Colonic mucosa (tissue), 4 donors: ENCODE measurements at regions not wholly inside any gene's neighbourhood (a gene's known extent, or its start where the extent isn't known, plus 50 kb on each side); places are given as distances from the start of the nearest gene placed in this dataset.
"Not testable (repeated sequence)": the region's sequence is repeated elsewhere in the genome, so short reads cannot be mapped to it uniquely, and the experiment has no call there.

Source experiments
- DNase-seq: peaks from one replicate; pipeline ENCODE4 v3.0.0-alpha.2; 2020
- H3K27ac ChIP-seq: fragments of 200-600 bp; one replicate; pipeline ENCODE4 v1.8.0; 2021
- H3K27me3 ChIP-seq: fragments of 200-600 bp; one replicate; pipeline ENCODE4 v1.8.0; 2021
- H3K36me3 ChIP-seq: fragments of 200-600 bp; one replicate; pipeline ENCODE4 v1.8.0; 2021
- H3K4me1 ChIP-seq: fragments of 200-600 bp; one replicate; pipeline ENCODE4 v1.8.0; 2021; ENCODE audit warnings: mild to moderate bottlenecking
- H3K4me3 ChIP-seq: fragments of 200-600 bp; one replicate; pipeline ENCODE4 v1.8.0; 2021
- H3K9ac ChIP-seq, 2 donors: one replicate each; pipeline ENCODE4 v1.7.0; 2013; ENCODE audit warnings: control low read depth in 2 of 2, low read depth in 2 of 2, low read length in 2 of 2
- H3K9me3 ChIP-seq: fragments of 200-600 bp; one replicate; pipeline ENCODE4 v1.8.0; 2021
- CTCF ChIP-seq: fragments of 200-600 bp; IDR thresholded peaks from one replicate; pipeline ENCODE4 v1.8.0; 2022; ENCODE audit warnings: antibody characterized with exemption, mild to moderate bottlenecking
- intact Hi-C: fragments of 100-400 bp; cut with DNase I; formaldehyde crosslinking; loops from one replicate; pipeline ENCODE4 v1.14.1; 2022
- donor health status: healthy.
- donor health status: DM: no; HTN: no; CAD: no.
- donor health status: DM: no; HTN: no; CAD: no.

- no peaks in the 10 kb centered on the region for H3K36me3 ChIP-seq
- H3K4me1 ChIP-seq = no peaks in the 10 kb centered on the region
- H3K9ac ChIP-seq = no peak overlapping the region
- TF ChIP-seq CTCF = no peak
- H3K27ac ChIP-seq = no peak overlapping the region
- no peak for DNase-seq
- H3K27me3 ChIP-seq = no peaks in the 10 kb centered on the region
- no peak overlapping the region for H3K4me3 ChIP-seq
- intact Hi-C loops = no loop called here
- H3K9me3 ChIP-seq = no peaks in the 10 kb centered on the region
Measured at GRCh38 chr15:69704229-69704628, 251.6 kb downstream of the RPLP1 start.

GRCh38 chr15:69704700-69705099 is 252.1 kb downstream of the RPLP1 start:
- H3K9me3 ChIP-seq = no peaks in the 10 kb centered on the region
- intact Hi-C loops = no loop called here
- no peak overlapping the region for H3K27ac ChIP-seq
- no peak for TF ChIP-seq CTCF
- no peak overlapping the region for H3K9ac ChIP-seq
- no peak overlapping the region for H3K4me3 ChIP-seq
- DNase-seq = no peak
- no peaks in the 10 kb centered on the region for H3K4me1 ChIP-seq
- H3K36me3 ChIP-seq = no peaks in the 10 kb centered on the region
- no peaks in the 10 kb centered on the region for H3K27me3 ChIP-seq

GRCh38 chr15:69706353-69707097 is 253.9 kb downstream of the RPLP1 start:
- H3K27me3 ChIP-seq = no peaks in the 10 kb centered on the region
- TF ChIP-seq CTCF = no peak

GRCh38 chr15:69707241-69707640 is 254.6 kb downstream of the RPLP1 start:
- H3K9me3 ChIP-seq, H3K9ac ChIP-seq, DNase-seq, H3K4me1 ChIP-seq, H3K27ac ChIP-seq, H3K36me3 ChIP-seq, H3K4me3 ChIP-seq, H3K27me3 ChIP-seq, intact Hi-C loops: not testable (repeated sequence)

More at GRCh38 chr15:69706353-69707097, 253.9 kb downstream of the RPLP1 start:
- Histone ChIP-seq H3K36me3 (no peaks in the 10 kb centered on the region), H3K9ac (no peak overlapping the region), H3K9me3 (no peaks in the 10 kb centered on the region), H3K4me1 (no peaks in the 10 kb centered on the region), H3K4me3 (no peak overlapping the region), H3K27ac (no peak overlapping the region)
- DNase-seq = no peak
- intact Hi-C loops = no loop called here

GRCh38 chr15:69708436-69709122 is 256.0 kb downstream of the RPLP1 start:
- H3K36me3 ChIP-seq, H3K27me3 ChIP-seq, H3K9ac ChIP-seq, DNase-seq, H3K4me1 ChIP-seq, H3K9me3 ChIP-seq, H3K4me3 ChIP-seq, intact Hi-C loops, H3K27ac ChIP-seq: not testable (repeated sequence)

GRCh38 chr15:69712991-69713390 is 260.4 kb downstream of the RPLP1 start:
- intact Hi-C loops = no loop called here
- no peak overlapping the region for H3K27ac ChIP-seq
- no peak for TF ChIP-seq CTCF
- no peaks in the 10 kb centered on the region for H3K4me1 ChIP-seq
- no peaks in the 10 kb centered on the region for H3K27me3 ChIP-seq
- DNase-seq = peak; percentile 37
- H3K4me3 ChIP-seq = no peak overlapping the region
- H3K9ac ChIP-seq = no peak overlapping the region
- H3K9me3 ChIP-seq = no peaks in the 10 kb centered on the region
- no peaks in the 10 kb centered on the region for H3K36me3 ChIP-seq
